Fibroblast of the aortic adventitia (primary cell): ENCODE measurements at regions not wholly inside any gene's neighbourhood (a gene's known extent, or its start where the extent isn't known, plus 50 kb on each side); places are given as distances from the start of the nearest gene placed in this dataset.
"Not testable (repeated sequence)": the region's sequence is repeated elsewhere in the genome, so short reads cannot be mapped to it uniquely, and the experiment has no call there.

Experiments used
- DNase-seq: peaks from one replicate; pipeline ENCODE4 v3.0.0-alpha.2; 2010; ENCODE audit warnings: low read depth
- H3K4me3 ChIP-seq: 2 replicates; pipeline ENCODE4 v1.5.1; 2011; ENCODE audit warnings: low read depth, mild to moderate bottlenecking, control low read depth, low read length, moderate library complexity
- TF ChIP-seq, protein P1 (sequence below): IDR thresholded peaks from 2 replicates; pipeline ENCODE4 v1.5.1; 2011; ENCODE audit warnings: mild to moderate bottlenecking, low read length, control low read depth, inconsistent platforms; ENCODE audit not compliant: insufficient read depth

GRCh38 chr16:26827386-26827785 lies 239.3 kb upstream of the C16orf82 start:
- TF ChIP-seq, protein P1, sequence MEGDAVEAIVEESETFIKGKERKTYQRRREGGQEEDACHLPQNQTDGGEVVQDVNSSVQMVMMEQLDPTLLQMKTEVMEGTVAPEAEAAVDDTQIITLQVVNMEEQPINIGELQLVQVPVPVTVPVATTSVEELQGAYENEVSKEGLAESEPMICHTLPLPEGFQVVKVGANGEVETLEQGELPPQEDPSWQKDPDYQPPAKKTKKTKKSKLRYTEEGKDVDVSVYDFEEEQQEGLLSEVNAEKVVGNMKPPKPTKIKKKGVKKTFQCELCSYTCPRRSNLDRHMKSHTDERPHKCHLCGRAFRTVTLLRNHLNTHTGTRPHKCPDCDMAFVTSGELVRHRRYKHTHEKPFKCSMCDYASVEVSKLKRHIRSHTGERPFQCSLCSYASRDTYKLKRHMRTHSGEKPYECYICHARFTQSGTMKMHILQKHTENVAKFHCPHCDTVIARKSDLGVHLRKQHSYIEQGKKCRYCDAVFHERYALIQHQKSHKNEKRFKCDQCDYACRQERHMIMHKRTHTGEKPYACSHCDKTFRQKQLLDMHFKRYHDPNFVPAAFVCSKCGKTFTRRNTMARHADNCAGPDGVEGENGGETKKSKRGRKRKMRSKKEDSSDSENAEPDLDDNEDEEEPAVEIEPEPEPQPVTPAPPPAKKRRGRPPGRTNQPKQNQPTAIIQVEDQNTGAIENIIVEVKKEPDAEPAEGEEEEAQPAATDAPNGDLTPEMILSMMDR = no peak
- H3K4me3 ChIP-seq = no peak overlapping the region
- DNase-seq = no peak

DNA sequence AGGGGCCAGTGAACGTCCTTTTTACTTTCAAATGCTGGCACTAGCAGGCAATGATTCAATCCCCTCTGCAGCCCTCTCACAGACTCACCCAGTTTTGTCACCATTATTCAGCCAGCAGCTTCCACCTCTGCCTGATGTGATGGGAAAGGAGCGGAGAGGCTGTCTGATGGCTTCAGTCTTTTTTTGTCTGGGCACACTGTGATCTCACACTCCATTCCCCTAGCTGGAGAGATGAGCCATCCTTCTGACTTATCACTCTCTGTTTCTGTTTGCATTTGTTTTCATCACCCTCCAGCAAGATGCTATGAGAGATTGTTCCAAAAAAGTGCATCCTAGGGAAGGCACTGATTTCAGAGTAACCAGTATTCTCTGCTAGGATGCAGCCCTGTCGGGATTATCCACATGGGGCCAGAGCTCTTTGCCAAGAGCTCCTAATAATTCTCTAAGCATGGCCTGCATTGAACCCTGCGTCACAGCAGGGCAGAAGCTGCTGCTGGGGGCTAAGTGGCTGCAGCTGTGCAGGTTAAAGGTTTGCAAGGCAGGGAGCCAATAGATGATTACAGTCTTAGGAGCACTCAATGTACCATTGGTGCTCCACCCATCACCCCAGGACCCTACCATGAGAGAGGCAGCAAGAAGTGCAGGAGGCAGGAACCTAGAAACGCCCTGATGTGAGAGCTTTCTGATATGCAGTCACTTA lies 236.1 kb upstream of the C16orf82 start:
- TF ChIP-seq, protein P1 = no peak
- DNase-seq = no peak

DNA sequence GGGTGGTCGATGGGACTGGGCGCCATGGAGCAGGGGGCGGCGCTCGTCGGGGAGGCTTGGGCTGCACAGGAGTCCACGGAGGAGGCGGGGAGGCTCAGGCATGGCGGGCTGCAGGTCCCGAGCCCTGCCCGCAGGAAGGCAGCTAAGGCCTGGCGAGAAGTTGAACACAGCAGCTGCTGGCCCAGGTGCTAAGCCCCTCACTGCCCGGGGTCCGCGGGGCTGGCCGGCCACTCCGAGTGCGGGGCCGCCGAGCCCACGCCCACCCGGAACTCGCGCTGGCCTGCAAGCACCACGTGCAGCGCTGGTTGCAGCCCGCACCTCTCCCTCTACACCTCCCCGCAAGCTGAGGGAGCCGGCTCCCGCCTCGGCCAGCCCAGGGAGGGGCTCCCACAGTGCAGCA lies 230.6 kb upstream of the C16orf82 start:
- DNase-seq, H3K4me3 ChIP-seq: not testable (repeated sequence)

More for the DNA sequence above, 236.1 kb upstream of the C16orf82 start:
- no peak overlapping the region for H3K4me3 ChIP-seq

GRCh38 chr16:26838931-26839330 lies 227.8 kb upstream of the C16orf82 start:
- no peak for DNase-seq
- TF ChIP-seq, protein P1 = no peak
- H3K4me3 ChIP-seq = no peak overlapping the region

- DNase-seq = no peak
- TF ChIP-seq, protein P1 = no peak
- no peak overlapping the region for H3K4me3 ChIP-seq
Measured at GRCh38 chr16:26840691-26841090, 226.0 kb upstream of the C16orf82 start.

GRCh38 chr16:26856271-26856670 lies 210.5 kb upstream of the C16orf82 start:
- DNase-seq = no peak
- TF ChIP-seq, protein P1 = no peak
- H3K4me3 ChIP-seq = no peak overlapping the region

- TF ChIP-seq, protein P1 = no peak
- no peak overlapping the region for H3K4me3 ChIP-seq
- no peak for DNase-seq
Measured at GRCh38 chr16:26856791-26857190, 209.9 kb upstream of the C16orf82 start.
